ENCODE measurements at regions not wholly inside any gene's neighbourhood (a gene's known extent, or its start where the extent isn't known, plus 50 kb on each side); places are given as distances from the start of the nearest gene placed in this dataset.
"Not testable (repeated sequence)": the region's sequence is repeated elsewhere in the genome, so short reads cannot be mapped to it uniquely, and the experiment has no call there.

GRCh38 chr10:9052767-9053166 is 998.3 kb downstream of the GATA3 start:
- TF ChIP-seq, protein P1, sequence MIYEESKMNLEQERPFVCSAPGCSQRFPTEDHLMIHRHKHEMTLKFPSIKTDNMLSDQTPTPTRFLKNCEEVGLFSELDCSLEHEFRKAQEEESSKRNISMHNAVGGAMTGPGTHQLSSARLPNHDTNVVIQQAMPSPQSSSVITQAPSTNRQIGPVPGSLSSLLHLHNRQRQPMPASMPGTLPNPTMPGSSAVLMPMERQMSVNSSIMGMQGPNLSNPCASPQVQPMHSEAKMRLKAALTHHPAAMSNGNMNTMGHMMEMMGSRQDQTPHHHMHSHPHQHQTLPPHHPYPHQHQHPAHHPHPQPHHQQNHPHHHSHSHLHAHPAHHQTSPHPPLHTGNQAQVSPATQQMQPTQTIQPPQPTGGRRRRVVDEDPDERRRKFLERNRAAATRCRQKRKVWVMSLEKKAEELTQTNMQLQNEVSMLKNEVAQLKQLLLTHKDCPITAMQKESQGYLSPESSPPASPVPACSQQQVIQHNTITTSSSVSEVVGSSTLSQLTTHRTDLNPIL (CRISPR knock-in tag; IDR thresholded peaks at IDR 0.05; ENCODE audit: low read depth): no peak
- TF ChIP-seq GLIS3 (CRISPR knock-in tag; IDR thresholded peaks at IDR 0.05): no peak
- no peak for ATAC-seq

GRCh38 chr10:9056521-9056920 is 1002.0 kb downstream of the GATA3 start:
- no peak for ATAC-seq

GRCh38 chr10:9057293-9057692 is 1002.8 kb downstream of the GATA3 start:
- ATAC-seq: not testable (repeated sequence)

More at GRCh38 chr10:9056521-9056920, 1002.0 kb downstream of the GATA3 start:
- no peak for TF ChIP-seq ESRRG (CRISPR knock-in tag; IDR thresholded peaks at IDR 0.05)
- TF ChIP-seq, protein P2, sequence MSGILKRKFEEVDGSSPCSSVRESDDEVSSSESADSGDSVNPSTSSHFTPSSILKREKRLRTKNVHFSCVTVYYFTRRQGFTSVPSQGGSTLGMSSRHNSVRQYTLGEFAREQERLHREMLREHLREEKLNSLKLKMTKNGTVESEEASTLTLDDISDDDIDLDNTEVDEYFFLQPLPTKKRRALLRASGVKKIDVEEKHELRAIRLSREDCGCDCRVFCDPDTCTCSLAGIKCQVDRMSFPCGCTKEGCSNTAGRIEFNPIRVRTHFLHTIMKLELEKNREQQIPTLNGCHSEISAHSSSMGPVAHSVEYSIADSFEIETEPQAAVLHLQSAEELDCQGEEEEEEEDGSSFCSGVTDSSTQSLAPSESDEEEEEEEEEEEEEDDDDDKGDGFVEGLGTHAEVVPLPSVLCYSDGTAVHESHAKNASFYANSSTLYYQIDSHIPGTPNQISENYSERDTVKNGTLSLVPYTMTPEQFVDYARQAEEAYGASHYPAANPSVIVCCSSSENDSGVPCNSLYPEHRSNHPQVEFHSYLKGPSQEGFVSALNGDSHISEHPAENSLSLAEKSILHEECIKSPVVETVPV (CRISPR knock-in tag; IDR thresholded peaks at IDR 0.05): no peak
- no peak for TF ChIP-seq ZFP3 (CRISPR knock-in tag; IDR thresholded peaks at IDR 0.05)
- no peak for TF ChIP-seq CSDC2 (CRISPR knock-in tag; IDR thresholded peaks at IDR 0.05)
- no peak for TF ChIP-seq ZNF565 (CRISPR knock-in tag; conservative IDR thresholded peaks at IDR 0.05; ENCODE audit: low read depth)
- TF ChIP-seq BACH2 (CRISPR knock-in tag; IDR thresholded peaks at IDR 0.05; ENCODE audit: borderline replicate concordance): no peak
- no peak for TF ChIP-seq ZNF70 (CRISPR knock-in tag; IDR thresholded peaks at IDR 0.05)
- TF ChIP-seq, protein P1 (CRISPR knock-in tag; IDR thresholded peaks at IDR 0.05; ENCODE audit: low read depth): no peak
- no peak for TF ChIP-seq ZC3H10 (CRISPR knock-in tag; IDR thresholded peaks at IDR 0.05)
- TF ChIP-seq OSR1 (CRISPR knock-in tag; IDR thresholded peaks at IDR 0.05): no peak
- TF ChIP-seq, protein P3, sequence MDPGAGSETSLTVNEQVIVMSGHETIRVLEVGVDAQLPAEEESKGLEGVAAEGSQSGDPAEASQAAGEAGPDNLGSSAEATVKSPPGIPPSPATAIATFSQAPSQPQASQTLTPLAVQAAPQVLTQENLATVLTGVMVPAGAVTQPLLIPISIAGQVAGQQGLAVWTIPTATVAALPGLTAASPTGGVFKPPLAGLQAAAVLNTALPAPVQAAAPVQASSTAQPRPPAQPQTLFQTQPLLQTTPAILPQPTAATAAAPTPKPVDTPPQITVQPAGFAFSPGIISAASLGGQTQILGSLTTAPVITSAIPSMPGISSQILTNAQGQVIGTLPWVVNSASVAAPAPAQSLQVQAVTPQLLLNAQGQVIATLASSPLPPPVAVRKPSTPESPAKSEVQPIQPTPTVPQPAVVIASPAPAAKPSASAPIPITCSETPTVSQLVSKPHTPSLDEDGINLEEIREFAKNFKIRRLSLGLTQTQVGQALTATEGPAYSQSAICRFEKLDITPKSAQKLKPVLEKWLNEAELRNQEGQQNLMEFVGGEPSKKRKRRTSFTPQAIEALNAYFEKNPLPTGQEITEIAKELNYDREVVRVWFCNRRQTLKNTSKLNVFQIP (CRISPR knock-in tag; IDR thresholded peaks at IDR 0.05; ENCODE audit: borderline replicate concordance, low read depth): no peak
- no peak for TF ChIP-seq TSHZ2 (CRISPR knock-in tag; IDR thresholded peaks at IDR 0.05)
- TF ChIP-seq GLIS3 (CRISPR knock-in tag; IDR thresholded peaks at IDR 0.05): no peak
- no peak for TF ChIP-seq RARB (CRISPR knock-in tag; IDR thresholded peaks at IDR 0.05)
- no peak for TF ChIP-seq PPARA (CRISPR knock-in tag; IDR thresholded peaks at IDR 0.05; ENCODE audit: borderline replicate concordance)

GRCh38 chr10:9060314-9060713 is 1005.8 kb downstream of the GATA3 start:
- TF ChIP-seq SNAI2 (CRISPR knock-in tag; IDR thresholded peaks at IDR 0.05) (no peak), ISL1 (CRISPR knock-in tag; IDR thresholded peaks at IDR 0.05) (peak; percentile 56), TSHZ2 (CRISPR knock-in tag; IDR thresholded peaks at IDR 0.05) (0 out of 2 replicates have a peak, but pooled peaks have one; percentile 49)
- ATAC-seq: no peak
